Activated T-cell treated with anti-CD3 and anti-CD28 coated beads, Interleukin-2, amount 50 U/mL, for 4 hours (primary cell): ENCODE measurements at regions not wholly inside any gene's neighbourhood (a gene's known extent, or its start where the extent isn't known, plus 50 kb on each side); places are given as distances from the start of the nearest gene placed in this dataset.
"Not testable (repeated sequence)": the region's sequence is repeated elsewhere in the genome, so short reads cannot be mapped to it uniquely, and the experiment has no call there.

Experiments used
- ATAC-seq, 2 donors: fragments of 200-7000 bp; cut with Tn5 transposase; one replicate each; pipeline ENCODE4 v1.10.0; 2021
- DNase-seq: peaks from one replicate; pipeline ENCODE4 v3.0.0-alpha.2; 2020
- H3K27me3 Mint-ChIP-seq: one replicate; pipeline ENCODE4 v1.8.0; 2021; ENCODE audit warnings: low read depth, mixed read lengths
- H3K36me3 Mint-ChIP-seq: one replicate; pipeline ENCODE4 v1.8.0; 2022; ENCODE audit warnings: mixed read lengths; ENCODE audit not compliant: insufficient read depth
- H3K4me1 Mint-ChIP-seq: one replicate; pipeline ENCODE4 v1.8.0; 2021; ENCODE audit warnings: low read depth, mixed read lengths
- H3K4me3 Mint-ChIP-seq: one replicate; pipeline ENCODE4 v1.8.0; 2021; ENCODE audit warnings: mild to moderate bottlenecking, moderate library complexity, mixed read lengths
- H3K9me3 Mint-ChIP-seq: one replicate; pipeline ENCODE4 v1.8.0; 2021; ENCODE audit warnings: mixed read lengths

DNA sequence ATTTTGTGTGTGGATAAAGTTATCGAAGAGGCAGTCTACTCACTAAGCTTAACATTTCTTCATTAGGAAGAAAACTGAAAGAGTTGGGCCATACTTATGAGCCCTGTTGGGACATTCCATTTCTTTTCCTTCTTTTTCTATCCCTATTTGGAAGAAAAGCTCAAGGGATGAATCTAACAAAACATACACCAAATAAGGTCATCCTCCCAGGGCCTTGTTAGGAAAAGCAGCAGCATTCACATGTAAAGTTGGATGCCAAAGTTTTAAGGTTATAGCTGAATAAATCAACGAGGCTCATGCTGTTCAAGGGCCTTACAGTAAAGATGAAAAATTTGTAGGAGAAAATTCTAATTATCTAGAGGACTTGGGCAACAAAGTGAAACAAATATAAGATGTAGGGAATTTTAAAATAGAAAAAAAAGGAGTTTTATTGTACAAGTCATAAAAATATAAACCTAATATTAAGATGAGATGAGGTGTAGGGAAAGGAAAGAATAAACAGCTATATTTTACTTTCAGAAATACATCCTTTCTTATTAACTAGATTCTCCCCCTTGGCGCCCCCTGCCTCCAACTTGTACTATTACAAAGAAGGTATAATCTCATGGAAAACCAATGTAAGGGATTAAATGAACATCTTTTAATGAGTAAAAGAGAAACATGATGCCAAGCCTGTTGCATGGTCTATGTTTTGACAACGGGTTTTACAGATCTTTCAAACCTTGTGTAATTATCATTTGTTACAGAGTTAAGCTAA lies 160.4 kb downstream of the PCDH20 start:
- Mint-ChIP-seq H3K36me3 (no peaks in the 10 kb centered on the region), H3K9me3 (peaks cover 18% of the 10 kb centered on the region), H3K4me1 (no peaks in the 10 kb centered on the region), H3K27me3 (no peaks in the 10 kb centered on the region), H3K4me3 (no peak overlapping the region)
- no peak for DNase-seq
- no peak for ATAC-seq

DNA sequence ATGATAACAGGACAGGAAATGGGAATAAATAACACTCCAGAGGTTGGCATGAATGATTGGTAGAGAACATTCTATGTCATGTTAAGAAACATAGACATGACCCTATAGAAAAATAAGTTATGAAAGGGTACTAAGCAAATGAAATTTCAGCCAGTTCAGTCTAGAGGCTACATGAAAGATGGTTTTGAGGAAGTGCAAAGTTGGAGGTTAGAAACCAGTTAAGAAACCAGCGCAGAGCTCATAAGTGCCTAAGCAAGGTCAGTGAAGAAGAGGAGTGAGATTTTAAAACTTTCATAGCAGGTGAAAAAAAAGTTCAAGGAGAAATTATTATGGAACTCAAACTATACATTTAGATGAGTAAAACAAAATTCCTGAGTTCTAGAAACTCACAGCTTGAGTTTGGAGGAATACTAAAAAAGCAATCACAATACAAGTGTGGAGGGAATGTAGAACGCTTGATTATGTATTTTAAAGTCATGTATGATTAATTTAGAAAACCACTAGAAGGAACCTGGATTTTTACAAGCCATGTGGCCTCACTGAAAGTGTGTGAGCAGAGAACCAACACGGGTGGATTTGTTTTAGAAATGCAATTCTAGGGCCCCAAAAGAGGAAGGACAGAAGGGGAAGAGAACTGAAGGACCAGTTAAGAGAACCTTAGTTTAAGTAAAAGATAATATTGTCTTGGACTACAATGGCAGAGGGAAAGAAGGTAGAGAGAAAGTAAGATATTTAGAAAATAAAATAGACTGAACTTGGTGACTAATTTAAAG lies 162.4 kb downstream of the PCDH20 start:
- no peak overlapping the region for H3K4me3 Mint-ChIP-seq
- no peaks in the 10 kb centered on the region for H3K4me1 Mint-ChIP-seq
- H3K9me3 Mint-ChIP-seq, result peaks cover 25% of the 10 kb centered on the region
- no peak for ATAC-seq
- no peaks in the 10 kb centered on the region for H3K27me3 Mint-ChIP-seq
- no peaks in the 10 kb centered on the region for H3K36me3 Mint-ChIP-seq
- DNase-seq, result no peak

DNA sequence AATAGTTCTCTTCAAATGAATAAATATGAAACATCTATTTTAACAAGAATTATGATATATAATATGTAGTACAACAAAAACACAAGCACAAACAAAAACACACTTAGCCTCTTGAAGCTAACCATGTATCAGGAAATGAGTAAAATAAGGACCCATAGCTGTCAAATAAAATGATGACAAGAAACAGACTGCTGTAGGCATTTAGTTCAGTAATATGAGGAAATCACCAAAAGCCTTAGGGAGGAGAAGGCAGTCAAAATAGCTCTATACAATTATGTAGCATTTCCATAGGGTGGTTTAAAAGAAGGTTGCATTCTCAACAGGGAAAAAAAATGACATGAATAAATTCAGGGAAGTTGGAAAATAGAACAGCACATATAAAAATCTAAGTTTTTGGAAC lies 163.4 kb downstream of the PCDH20 start:
- DNase-seq (no peak), ATAC-seq (no peak)
- no peak overlapping the region for H3K4me3 Mint-ChIP-seq
- peaks cover 25% of the 10 kb centered on the region for H3K9me3 Mint-ChIP-seq
- no peaks in the 10 kb centered on the region for H3K27me3 Mint-ChIP-seq
- H3K4me1 Mint-ChIP-seq, result no peaks in the 10 kb centered on the region
- no peaks in the 10 kb centered on the region for H3K36me3 Mint-ChIP-seq

DNA sequence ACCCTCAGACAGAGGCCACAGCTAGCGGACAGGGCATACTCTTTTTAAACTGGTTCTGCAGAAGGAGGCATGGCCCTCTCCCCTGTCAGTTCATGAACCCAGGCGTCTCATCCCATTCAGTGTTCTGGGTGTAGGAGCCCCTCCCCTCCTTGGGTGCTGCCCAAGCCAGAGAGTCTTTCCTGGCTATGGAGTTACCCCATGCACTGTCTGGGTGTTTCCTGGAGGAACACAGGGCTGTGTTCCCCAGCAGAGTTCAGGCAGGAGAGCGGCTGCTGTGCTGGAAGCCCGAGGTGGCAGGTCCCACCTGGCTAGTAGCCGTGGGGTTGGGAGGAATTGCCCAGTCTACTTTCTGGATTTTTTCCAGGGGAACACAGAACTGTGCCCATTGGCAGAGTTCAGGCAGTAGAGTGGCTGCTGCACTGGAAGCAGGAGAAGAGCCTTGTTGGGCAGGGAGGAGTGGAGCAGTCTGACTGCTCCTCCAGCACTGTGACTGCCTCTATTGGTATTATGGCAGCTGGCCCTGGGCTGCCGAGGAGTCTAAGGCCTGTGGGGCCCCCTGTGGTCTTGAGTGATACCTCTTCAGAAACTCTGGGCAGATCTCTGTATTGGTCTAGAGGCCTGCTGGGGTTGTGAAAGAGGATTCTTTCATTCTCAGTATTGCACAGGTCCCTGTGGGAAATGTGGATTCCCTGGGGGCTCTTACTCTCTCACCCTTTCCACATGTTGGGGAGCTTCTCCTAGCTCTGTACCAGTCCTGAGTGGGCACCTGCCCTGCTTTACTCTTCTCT lies 168.3 kb downstream of the PCDH20 start:
- Mint-ChIP-seq H3K4me3 (no peak overlapping the region), H3K4me1 (no peaks in the 10 kb centered on the region), H3K9me3 (peaks cover 21% of the 10 kb centered on the region), H3K27me3 (no peaks in the 10 kb centered on the region), H3K36me3 (no peaks in the 10 kb centered on the region)
- DNase-seq (no peak), ATAC-seq (no peak)

DNA sequence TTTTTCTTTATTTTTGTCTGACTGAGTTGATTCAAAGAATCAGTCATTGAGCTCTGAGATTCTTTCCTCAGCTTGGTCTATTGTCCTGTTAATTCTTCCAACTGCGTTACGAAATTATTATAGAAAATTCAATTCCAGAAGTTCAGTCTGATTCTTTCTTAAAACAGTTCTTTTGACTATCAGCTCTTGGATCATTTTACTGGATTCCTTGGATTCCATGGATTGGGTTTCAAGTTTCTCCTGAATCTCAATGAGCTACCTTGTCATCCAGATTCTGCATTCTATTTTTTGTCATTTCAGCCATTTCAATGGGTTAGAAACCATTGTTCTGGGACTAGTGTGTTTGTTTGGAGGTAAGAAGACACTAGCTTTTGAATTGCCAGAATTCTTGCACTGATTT lies 169.3 kb downstream of the PCDH20 start:
- H3K4me1 Mint-ChIP-seq, result no peaks in the 10 kb centered on the region
- H3K4me3 Mint-ChIP-seq, result no peak overlapping the region
- H3K36me3 Mint-ChIP-seq, result no peaks in the 10 kb centered on the region
- H3K9me3 Mint-ChIP-seq, result peaks cover 17% of the 10 kb centered on the region
- no peaks in the 10 kb centered on the region for H3K27me3 Mint-ChIP-seq
- DNase-seq (no peak), ATAC-seq (no peak)

DNA sequence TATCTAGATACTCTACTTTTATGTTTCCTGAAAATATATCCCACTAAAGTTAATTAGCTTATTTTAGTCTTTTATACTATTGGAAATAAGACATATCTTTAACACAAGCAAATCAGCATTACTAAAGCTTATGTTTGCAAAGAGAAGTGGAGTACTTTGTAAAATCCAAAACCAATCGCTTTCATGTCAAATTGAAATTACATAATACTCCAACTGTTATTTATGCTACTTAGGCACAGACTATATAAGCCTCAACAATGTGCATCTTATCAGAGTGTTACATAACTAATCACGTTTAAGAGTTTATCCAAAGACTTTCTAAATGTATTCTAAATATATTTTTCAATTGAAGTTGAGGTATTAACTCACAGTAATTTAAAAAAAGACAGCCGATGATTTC lies 200.0 kb downstream of the PCDH20 start:
- no peaks in the 10 kb centered on the region for H3K4me1 Mint-ChIP-seq
- H3K36me3 Mint-ChIP-seq, result no peaks in the 10 kb centered on the region
- no peak overlapping the region for H3K4me3 Mint-ChIP-seq
- no peaks in the 10 kb centered on the region for H3K27me3 Mint-ChIP-seq
- peaks cover 12% of the 10 kb centered on the region for H3K9me3 Mint-ChIP-seq
- ATAC-seq (no peak), DNase-seq (no peak)

DNA sequence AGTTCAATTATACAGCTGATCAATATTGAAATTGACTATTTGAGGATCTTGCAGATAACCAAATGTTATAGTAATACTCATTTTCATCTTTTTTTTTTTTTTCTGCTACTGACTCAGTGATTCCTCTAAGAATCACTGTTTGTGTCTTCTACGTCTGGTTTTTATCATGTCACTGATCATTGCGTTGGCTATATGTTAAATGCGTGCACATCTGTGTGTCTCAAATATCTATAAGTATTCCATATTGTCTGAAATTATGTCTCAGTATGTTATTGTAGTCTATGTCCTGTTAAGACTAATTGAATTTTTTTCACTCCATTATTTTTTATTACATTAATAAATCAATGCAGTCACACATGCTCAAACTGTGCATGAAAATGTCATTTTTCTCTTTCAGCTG lies 200.5 kb downstream of the PCDH20 start:
- ATAC-seq (no peak), DNase-seq (no peak)
- no peaks in the 10 kb centered on the region for H3K27me3 Mint-ChIP-seq
- H3K4me3 Mint-ChIP-seq, result no peak overlapping the region
- no peaks in the 10 kb centered on the region for H3K36me3 Mint-ChIP-seq
- H3K4me1 Mint-ChIP-seq, result no peaks in the 10 kb centered on the region
- H3K9me3 Mint-ChIP-seq, result peaks cover 12% of the 10 kb centered on the region

DNA sequence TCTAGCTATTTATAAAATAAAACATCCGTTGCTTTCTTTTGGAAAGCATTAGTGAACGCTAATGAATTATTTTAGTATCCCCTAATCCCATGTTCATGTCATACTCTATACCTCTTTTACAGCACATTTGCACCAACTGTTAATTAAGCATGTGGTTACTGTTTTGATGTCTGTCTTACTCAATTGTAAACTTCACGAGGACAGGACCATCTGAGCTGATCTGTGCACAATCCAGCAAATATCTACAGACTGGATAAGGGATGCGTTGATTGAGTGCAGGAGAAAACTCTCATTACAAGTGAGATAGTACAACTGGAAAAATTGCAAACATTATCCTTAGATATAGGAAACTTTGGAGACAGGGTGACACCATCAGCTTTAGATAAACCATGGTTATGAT lies 201.1 kb downstream of the PCDH20 start:
- Mint-ChIP-seq H3K4me3 (no peak overlapping the region), H3K36me3 (no peaks in the 10 kb centered on the region), H3K27me3 (no peaks in the 10 kb centered on the region), H3K9me3 (peaks cover 12% of the 10 kb centered on the region), H3K4me1 (no peaks in the 10 kb centered on the region)
- ATAC-seq, result no peak
- DNase-seq, result no peak

DNA sequence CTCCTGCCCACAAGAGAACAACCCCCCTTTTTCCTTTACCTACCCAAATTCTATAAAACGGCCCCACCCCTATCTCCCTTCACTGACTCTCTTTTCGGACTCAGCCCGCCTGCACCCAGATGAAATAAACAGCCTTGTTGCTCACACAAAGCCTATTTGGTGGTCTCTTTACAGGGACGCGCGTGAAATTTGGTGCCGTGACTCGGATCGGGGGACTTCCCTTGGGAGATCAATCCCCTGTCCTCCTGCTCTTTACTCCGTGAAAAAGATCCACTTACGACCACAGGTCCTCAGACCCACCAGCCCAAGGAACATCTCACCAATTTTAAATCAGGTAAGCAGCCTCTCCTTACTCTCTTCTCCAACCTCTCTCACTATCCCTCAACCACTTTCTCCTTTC lies 209.8 kb downstream of the PCDH20 start:
- H3K4me3 Mint-ChIP-seq, H3K4me1 Mint-ChIP-seq: not testable (repeated sequence)

DNA sequence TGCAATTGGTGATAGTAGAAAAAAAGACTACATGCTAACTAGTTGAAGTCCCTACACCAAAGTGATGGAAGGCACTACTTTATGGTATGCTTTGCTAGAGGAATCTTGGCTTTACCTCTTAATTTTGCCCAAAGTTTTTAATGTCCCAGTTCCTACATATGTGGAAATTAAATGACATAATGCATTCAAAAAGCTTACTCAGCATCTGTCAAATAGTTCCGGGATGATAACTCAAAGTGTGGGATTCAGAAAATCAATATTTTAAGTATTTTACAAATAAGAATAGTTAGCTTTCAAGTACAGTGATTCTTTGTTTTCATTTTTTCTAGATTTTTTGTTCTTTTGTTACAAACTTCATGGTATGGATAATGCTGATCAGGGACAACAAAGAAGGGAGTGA lies 211.6 kb downstream of the PCDH20 start:
- H3K4me1 Mint-ChIP-seq, result no peaks in the 10 kb centered on the region
- no peaks in the 10 kb centered on the region for H3K36me3 Mint-ChIP-seq
- no peaks in the 10 kb centered on the region for H3K27me3 Mint-ChIP-seq
- H3K9me3 Mint-ChIP-seq, result peaks cover 6% of the 10 kb centered on the region
- no peak overlapping the region for H3K4me3 Mint-ChIP-seq
- no peak for ATAC-seq
- no peak for DNase-seq

More for the DNA sequence above, 209.8 kb downstream of the PCDH20 start:
- not testable (repeated sequence) for DNase-seq, H3K27me3 Mint-ChIP-seq, H3K36me3 Mint-ChIP-seq, ATAC-seq, H3K9me3 Mint-ChIP-seq

DNA sequence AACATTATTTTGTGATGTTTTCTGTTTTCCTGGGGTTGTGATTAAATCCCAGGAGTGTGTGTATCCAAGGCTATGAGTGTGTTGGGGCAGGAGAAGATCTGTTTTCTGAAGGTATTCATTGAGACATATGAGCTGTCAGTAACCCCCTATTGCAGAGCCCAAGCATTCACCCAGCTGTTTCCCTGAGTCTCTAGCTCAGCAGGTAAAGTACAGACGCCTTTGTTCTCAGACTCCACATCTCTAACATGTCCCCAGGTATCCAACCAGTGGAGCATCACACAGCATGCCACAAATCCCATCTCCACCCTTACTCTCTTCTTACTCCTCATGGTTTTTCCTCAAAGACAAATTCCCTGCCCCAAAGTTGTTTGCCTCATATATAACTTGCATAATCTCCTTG lies 213.6 kb downstream of the PCDH20 start:
- no peaks in the 10 kb centered on the region for H3K36me3 Mint-ChIP-seq
- H3K4me1 Mint-ChIP-seq, result no peaks in the 10 kb centered on the region
- H3K4me3 Mint-ChIP-seq, result no peak overlapping the region
- peaks cover 6% of the 10 kb centered on the region for H3K9me3 Mint-ChIP-seq
- no peak for ATAC-seq
- H3K27me3 Mint-ChIP-seq, result no peaks in the 10 kb centered on the region
- no peak for DNase-seq

DNA sequence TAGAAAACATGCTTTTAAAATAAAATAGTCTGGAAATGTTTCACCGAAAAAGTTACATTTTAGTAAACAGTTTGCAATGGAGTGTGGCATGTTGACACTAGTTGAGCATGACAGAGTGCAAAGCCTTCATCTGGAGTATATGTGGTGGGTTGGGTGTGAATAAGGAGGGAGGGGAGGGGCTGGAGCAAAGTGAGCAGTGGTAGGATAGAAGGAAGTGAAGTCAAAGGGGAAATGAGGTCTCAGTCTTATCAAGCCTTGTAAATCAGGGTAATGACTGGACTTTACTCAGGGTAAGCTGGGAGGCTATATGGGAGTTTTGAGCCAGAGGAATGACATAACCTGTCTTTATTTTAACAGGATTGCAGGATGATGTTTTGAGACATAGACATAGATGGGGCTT lies 222.8 kb downstream of the PCDH20 start:
- Mint-ChIP-seq H3K4me1 (no peaks in the 10 kb centered on the region), H3K4me3 (no peak overlapping the region), H3K9me3 (peaks cover 5% of the 10 kb centered on the region), H3K27me3 (no peaks in the 10 kb centered on the region), H3K36me3 (no peaks in the 10 kb centered on the region)
- DNase-seq, result no peak
- no peak for ATAC-seq

DNA sequence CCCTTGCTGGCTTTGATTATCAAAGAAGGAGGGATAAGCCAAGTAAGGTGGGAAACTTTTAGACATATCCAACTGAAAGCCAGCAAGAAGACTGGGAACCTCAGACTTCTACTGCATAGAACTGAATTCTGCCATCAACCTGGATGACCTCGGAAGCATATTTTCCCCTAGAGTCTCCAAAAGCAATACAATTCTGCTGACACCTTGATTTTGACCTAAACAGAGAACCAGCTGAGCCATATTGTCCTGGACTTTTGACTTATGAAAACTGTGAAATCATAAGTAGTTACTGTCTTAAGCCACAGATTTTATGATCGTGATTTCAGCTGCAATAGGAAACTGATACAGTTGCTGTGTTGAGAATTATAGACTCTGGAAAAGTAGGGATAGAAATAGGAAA lies 227.6 kb downstream of the PCDH20 start:
- no peak overlapping the region for H3K4me3 Mint-ChIP-seq
- H3K27me3 Mint-ChIP-seq, result no peaks in the 10 kb centered on the region
- no peaks in the 10 kb centered on the region for H3K36me3 Mint-ChIP-seq

DNA sequence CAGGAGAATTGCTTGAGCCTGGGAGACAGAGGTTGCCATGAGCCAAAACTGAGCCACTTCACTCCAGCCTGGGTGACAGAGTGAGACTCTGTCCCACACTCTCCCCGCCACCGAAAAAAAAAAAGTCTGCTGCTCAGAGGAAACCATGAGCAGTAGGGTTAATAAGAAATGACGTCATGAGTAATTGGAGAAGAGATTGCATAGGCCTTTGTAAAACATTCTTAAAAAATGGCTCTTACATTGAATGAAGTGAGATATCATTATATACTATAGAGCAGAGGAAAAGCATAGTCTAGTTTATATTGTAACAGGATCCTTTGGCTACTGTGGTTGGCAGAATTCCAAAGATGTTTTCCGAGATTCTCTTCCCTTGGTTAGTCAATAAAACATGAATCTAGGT lies 228.2 kb downstream of the PCDH20 start:
- DNase-seq (no peak), ATAC-seq (no peak)
- H3K27me3 Mint-ChIP-seq, result no peaks in the 10 kb centered on the region
- peaks cover 8% of the 10 kb centered on the region for H3K9me3 Mint-ChIP-seq
- no peaks in the 10 kb centered on the region for H3K4me1 Mint-ChIP-seq
- no peak overlapping the region for H3K4me3 Mint-ChIP-seq
- no peaks in the 10 kb centered on the region for H3K36me3 Mint-ChIP-seq

More for the DNA sequence above, 227.6 kb downstream of the PCDH20 start:
- DNase-seq (no peak), ATAC-seq (no peak)
- Mint-ChIP-seq H3K4me1 (no peaks in the 10 kb centered on the region), H3K9me3 (peaks cover 8% of the 10 kb centered on the region)
